HEK293 (cell line): ENCODE measurements at regions not wholly inside any gene's neighbourhood (a gene's known extent, or its start where the extent isn't known, plus 50 kb on each side); places are given as distances from the start of the nearest gene placed in this dataset.

Source experiments
- EGR2 ChIP-seq: fragments of 450-650 bp; formaldehyde crosslinking; IDR thresholded peaks from 2 replicates; pipeline ENCODE4 v1.5.1; 2016; ENCODE audit warnings: low read depth, missing biosample characterization, missing genetic modification characterization
- GLIS1 ChIP-seq: fragments of 450-650 bp; formaldehyde crosslinking; IDR thresholded peaks from 2 replicates; pipeline ENCODE4 v1.5.1; 2016; ENCODE audit warnings: missing biosample characterization, missing genetic modification characterization
- SALL2 ChIP-seq: fragments of 450-650 bp; formaldehyde crosslinking; IDR thresholded peaks from 2 replicates; pipeline ENCODE4 v1.5.0; 2017; ENCODE audit warnings: missing biosample characterization, mild to moderate bottlenecking, missing genetic modification characterization, borderline replicate concordance
- SCRT2 ChIP-seq: fragments of 450-650 bp; formaldehyde crosslinking; IDR thresholded peaks from 2 replicates; pipeline ENCODE4 v1.5.1; 2016; ENCODE audit warnings: missing biosample characterization, missing genetic modification characterization
- WT1 ChIP-seq: fragments of 450-650 bp; formaldehyde crosslinking; IDR thresholded peaks from 2 replicates; pipeline ENCODE4 v1.5.1; 2016; ENCODE audit warnings: missing biosample characterization, missing genetic modification characterization
- ZBTB20 ChIP-seq: fragments of 450-650 bp; formaldehyde crosslinking; IDR thresholded peaks from 2 replicates; pipeline ENCODE4 v1.5.1; 2016; ENCODE audit warnings: missing biosample characterization, missing genetic modification characterization
- ZFP37 ChIP-seq: fragments of 450-650 bp; formaldehyde crosslinking; IDR thresholded peaks from 2 replicates; pipeline ENCODE4 v1.5.1; 2016; ENCODE audit warnings: missing biosample characterization, missing genetic modification characterization
- ZNF292 ChIP-seq: fragments of 450-650 bp; formaldehyde crosslinking; IDR thresholded peaks from 2 replicates; pipeline ENCODE4 v1.5.1; 2016; ENCODE audit warnings: low read depth, missing biosample characterization, missing genetic modification characterization, borderline replicate concordance
- ZNF530 ChIP-seq: fragments of 450-650 bp; formaldehyde crosslinking; IDR thresholded peaks from 2 replicates; pipeline ENCODE4 v1.5.1; 2016; ENCODE audit warnings: low read depth, missing biosample characterization, missing genetic modification characterization
- ZNF621 ChIP-seq: fragments of 450-650 bp; formaldehyde crosslinking; IDR thresholded peaks from 2 replicates; pipeline ENCODE4 v1.5.1; 2017; ENCODE audit warnings: missing biosample characterization, missing genetic modification characterization
- TF ChIP-seq, protein P1 (sequence below): fragments of 450-650 bp; formaldehyde crosslinking; IDR thresholded peaks from 2 replicates; pipeline ENCODE4 v1.5.1; 2016; ENCODE audit warnings: missing biosample characterization, missing genetic modification characterization
- TF ChIP-seq, protein P2 (sequence below): fragments of 450-650 bp; formaldehyde crosslinking; IDR thresholded peaks from 2 replicates; pipeline ENCODE4 v1.5.1; 2017; ENCODE audit warnings: missing biosample characterization, missing genetic modification characterization
- TF ChIP-seq, protein P3 (sequence below): fragments of 450-650 bp; formaldehyde crosslinking; IDR thresholded peaks from 2 replicates; pipeline ENCODE4 v1.5.1; 2016; ENCODE audit warnings: missing biosample characterization, missing genetic modification characterization, borderline replicate concordance

DNA sequence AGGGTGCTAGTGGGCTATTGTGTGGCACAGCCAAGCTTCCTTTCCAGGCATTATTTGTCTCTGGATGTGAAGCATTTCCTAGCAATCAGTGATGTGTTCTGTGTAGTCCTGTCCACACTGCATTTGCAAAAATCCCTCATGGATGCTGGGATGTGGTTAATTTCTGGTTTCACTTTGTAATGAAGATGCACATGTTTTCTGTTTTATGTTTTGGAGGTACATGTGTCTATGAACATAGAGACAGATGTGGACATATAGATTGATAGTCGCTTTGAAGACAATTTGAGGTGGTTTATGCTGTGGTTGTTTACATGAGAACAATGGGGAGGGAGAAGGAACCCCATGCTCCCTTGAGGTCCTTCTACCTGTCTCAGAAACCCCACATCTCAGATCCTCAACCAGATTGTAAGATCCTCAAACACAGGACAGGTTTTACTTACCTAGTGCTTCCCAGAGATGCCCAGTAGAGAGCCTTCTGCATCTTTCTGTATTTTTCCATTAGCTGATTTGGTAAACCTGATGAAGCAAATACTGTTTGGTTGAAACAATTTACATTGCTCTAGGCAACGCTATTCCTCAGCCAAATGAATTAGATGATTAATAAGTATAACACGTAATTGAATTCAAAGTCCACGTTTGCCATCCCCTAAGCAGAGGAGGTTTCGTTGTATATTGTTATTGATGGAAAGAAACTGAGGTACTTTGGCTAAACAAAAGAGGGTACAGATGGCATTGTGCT is 204.4 kb downstream of the SPP2 start:
- TF ChIP-seq ZNF292 (tag by site-specific recombination): no peak
- TF ChIP-seq ZFP37: no peak
- no peak for TF ChIP-seq WT1
- TF ChIP-seq, protein P1, sequence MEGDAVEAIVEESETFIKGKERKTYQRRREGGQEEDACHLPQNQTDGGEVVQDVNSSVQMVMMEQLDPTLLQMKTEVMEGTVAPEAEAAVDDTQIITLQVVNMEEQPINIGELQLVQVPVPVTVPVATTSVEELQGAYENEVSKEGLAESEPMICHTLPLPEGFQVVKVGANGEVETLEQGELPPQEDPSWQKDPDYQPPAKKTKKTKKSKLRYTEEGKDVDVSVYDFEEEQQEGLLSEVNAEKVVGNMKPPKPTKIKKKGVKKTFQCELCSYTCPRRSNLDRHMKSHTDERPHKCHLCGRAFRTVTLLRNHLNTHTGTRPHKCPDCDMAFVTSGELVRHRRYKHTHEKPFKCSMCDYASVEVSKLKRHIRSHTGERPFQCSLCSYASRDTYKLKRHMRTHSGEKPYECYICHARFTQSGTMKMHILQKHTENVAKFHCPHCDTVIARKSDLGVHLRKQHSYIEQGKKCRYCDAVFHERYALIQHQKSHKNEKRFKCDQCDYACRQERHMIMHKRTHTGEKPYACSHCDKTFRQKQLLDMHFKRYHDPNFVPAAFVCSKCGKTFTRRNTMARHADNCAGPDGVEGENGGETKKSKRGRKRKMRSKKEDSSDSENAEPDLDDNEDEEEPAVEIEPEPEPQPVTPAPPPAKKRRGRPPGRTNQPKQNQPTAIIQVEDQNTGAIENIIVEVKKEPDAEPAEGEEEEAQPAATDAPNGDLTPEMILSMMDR (tag by site-specific recombination): no peak
- TF ChIP-seq SCRT2 (tag by site-specific recombination): no peak
- TF ChIP-seq, protein P2, sequence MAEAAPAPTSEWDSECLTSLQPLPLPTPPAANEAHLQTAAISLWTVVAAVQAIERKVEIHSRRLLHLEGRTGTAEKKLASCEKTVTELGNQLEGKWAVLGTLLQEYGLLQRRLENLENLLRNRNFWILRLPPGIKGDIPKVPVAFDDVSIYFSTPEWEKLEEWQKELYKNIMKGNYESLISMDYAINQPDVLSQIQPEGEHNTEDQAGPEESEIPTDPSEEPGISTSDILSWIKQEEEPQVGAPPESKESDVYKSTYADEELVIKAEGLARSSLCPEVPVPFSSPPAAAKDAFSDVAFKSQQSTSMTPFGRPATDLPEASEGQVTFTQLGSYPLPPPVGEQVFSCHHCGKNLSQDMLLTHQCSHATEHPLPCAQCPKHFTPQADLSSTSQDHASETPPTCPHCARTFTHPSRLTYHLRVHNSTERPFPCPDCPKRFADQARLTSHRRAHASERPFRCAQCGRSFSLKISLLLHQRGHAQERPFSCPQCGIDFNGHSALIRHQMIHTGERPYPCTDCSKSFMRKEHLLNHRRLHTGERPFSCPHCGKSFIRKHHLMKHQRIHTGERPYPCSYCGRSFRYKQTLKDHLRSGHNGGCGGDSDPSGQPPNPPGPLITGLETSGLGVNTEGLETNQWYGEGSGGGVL (tag by site-specific recombination): no peak
- no peak for TF ChIP-seq ZBTB20 (tag by site-specific recombination)
- TF ChIP-seq GLIS1 (tag by site-specific recombination): no peak
- no peak for TF ChIP-seq ZNF621
- TF ChIP-seq ZNF530 (tag by site-specific recombination): no peak
- TF ChIP-seq, protein P3, sequence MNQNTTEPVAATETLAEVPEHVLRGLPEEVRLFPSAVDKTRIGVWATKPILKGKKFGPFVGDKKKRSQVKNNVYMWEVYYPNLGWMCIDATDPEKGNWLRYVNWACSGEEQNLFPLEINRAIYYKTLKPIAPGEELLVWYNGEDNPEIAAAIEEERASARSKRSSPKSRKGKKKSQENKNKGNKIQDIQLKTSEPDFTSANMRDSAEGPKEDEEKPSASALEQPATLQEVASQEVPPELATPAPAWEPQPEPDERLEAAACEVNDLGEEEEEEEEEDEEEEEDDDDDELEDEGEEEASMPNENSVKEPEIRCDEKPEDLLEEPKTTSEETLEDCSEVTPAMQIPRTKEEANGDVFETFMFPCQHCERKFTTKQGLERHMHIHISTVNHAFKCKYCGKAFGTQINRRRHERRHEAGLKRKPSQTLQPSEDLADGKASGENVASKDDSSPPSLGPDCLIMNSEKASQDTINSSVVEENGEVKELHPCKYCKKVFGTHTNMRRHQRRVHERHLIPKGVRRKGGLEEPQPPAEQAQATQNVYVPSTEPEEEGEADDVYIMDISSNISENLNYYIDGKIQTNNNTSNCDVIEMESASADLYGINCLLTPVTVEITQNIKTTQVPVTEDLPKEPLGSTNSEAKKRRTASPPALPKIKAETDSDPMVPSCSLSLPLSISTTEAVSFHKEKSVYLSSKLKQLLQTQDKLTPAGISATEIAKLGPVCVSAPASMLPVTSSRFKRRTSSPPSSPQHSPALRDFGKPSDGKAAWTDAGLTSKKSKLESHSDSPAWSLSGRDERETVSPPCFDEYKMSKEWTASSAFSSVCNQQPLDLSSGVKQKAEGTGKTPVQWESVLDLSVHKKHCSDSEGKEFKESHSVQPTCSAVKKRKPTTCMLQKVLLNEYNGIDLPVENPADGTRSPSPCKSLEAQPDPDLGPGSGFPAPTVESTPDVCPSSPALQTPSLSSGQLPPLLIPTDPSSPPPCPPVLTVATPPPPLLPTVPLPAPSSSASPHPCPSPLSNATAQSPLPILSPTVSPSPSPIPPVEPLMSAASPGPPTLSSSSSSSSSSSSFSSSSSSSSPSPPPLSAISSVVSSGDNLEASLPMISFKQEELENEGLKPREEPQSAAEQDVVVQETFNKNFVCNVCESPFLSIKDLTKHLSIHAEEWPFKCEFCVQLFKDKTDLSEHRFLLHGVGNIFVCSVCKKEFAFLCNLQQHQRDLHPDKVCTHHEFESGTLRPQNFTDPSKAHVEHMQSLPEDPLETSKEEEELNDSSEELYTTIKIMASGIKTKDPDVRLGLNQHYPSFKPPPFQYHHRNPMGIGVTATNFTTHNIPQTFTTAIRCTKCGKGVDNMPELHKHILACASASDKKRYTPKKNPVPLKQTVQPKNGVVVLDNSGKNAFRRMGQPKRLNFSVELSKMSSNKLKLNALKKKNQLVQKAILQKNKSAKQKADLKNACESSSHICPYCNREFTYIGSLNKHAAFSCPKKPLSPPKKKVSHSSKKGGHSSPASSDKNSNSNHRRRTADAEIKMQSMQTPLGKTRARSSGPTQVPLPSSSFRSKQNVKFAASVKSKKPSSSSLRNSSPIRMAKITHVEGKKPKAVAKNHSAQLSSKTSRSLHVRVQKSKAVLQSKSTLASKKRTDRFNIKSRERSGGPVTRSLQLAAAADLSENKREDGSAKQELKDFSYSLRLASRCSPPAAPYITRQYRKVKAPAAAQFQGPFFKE: no peak
- no peak for TF ChIP-seq SALL2 (tag by site-specific recombination)
- no peak for TF ChIP-seq EGR2 (tag by site-specific recombination)
